K562 (cell line): ENCODE measurements at regions not wholly inside any gene's neighbourhood (a gene's known extent, or its start where the extent isn't known, plus 50 kb on each side); places are given as distances from the start of the nearest gene placed in this dataset.

ENCODE experiments used
- ARHGAP35 ChIP-seq: fragments of 450-650 bp; IDR thresholded peaks from 2 replicates; pipeline ENCODE4 v1.6.1; 2018; ENCODE audit not compliant: partially characterized antibody
- BRD4 ChIP-seq: fragments of 200-600 bp; sonication (generic); IDR thresholded peaks from 2 replicates; pipeline ENCODE4 v1.6.1; 2017; ENCODE audit warnings: inconsistent platforms
- CTCF ChIP-seq, 3 experiments: IDR thresholded peaks in 2 of 3; conservative IDR thresholded peaks in 1 of 3; 2 replicates each; pipeline ENCODE4 v1.5.1; 2011 to 2012; ENCODE audit warnings: low read length in 3 of 3, mild to moderate bottlenecking in 3 of 3, control low read depth in 2 of 3, improper control_type of control experiment in 1 of 3, inconsistent platforms in 1 of 3, low read depth in 1 of 3, mixed read lengths in 1 of 3, moderate library complexity in 1 of 3; ENCODE audit not compliant: insufficient read depth in 2 of 3
- FIP1L1 ChIP-seq: fragments of 200-400 bp; formaldehyde crosslinking; IDR thresholded peaks from 2 replicates; pipeline ENCODE4 v1.6.1; 2018; ENCODE audit warnings: mild to moderate bottlenecking, low read depth, low read length; ENCODE audit not compliant: poor library complexity, severe bottlenecking
- FOXA3 ChIP-seq, 2 experiments: fragments of 450-650 bp in 1 of 2; sonication (generic) in 1 of 2; formaldehyde crosslinking; IDR thresholded peaks in 1 of 2; conservative IDR thresholded peaks in 1 of 2; 2 replicates each; pipeline versions ENCODE4 v1.4.0 to v1.8.0; 2020 to 2022; ENCODE audit warnings: mild to moderate bottlenecking in 2 of 2, missing genetic modification reagents in 1 of 2
- GTF2F1 ChIP-seq: IDR thresholded peaks from 2 replicates; pipeline ENCODE4 v1.6.1; 2011; ENCODE audit warnings: low read depth, low read length, improper control_type of control experiment
- RAD51 ChIP-seq: fragments of 450-650 bp; IDR thresholded peaks from 2 replicates; pipeline ENCODE4 v1.7.1; 2016; ENCODE audit warnings: low read depth, mild to moderate bottlenecking, borderline replicate concordance
- RCOR1 ChIP-seq, 2 experiments: IDR thresholded peaks; 2 replicates each; pipeline ENCODE4 v1.6.1; 2012; ENCODE audit warnings: low read depth in 2 of 2, low read length in 2 of 2, borderline replicate concordance in 1 of 2, improper control_type of control experiment in 1 of 2
- TAF1 ChIP-seq: IDR thresholded peaks from 2 replicates; pipeline ENCODE4 v1.6.1; 2011; ENCODE audit warnings: mild to moderate bottlenecking, low read length, moderate library complexity; ENCODE audit not compliant: insufficient read depth, control insufficient read depth, severe bottlenecking; ENCODE audit errors: extremely low read depth
- ZNF232 ChIP-seq: sonication (generic); formaldehyde crosslinking; IDR thresholded peaks from 2 replicates; pipeline ENCODE4 v1.8.0; 2022; ENCODE audit warnings: mild to moderate bottlenecking, missing genetic modification reagents
- ZNF253 ChIP-seq: fragments of 250-450 bp; sonication (Bioruptor Pico); conservative IDR thresholded peaks from 2 replicates; pipeline ENCODE4 v1.6.1; 2021; ENCODE audit warnings: mild to moderate bottlenecking
- TF ChIP-seq, protein P1 (sequence below): sonication (generic); formaldehyde crosslinking; IDR thresholded peaks from 2 replicates; pipeline ENCODE4 v1.8.0; 2022; ENCODE audit warnings: missing genetic modification reagents, mild to moderate bottlenecking, borderline replicate concordance
- TF ChIP-seq, protein P2 (sequence below): fragments of 450-650 bp; IDR thresholded peaks from 2 replicates; pipeline ENCODE4 v1.6.1; 2016; ENCODE audit warnings: missing biosample characterization, missing genetic modification characterization
- TF ChIP-seq, protein P3 (sequence below): fragments of 200-600 bp; sonication (generic); IDR thresholded peaks from one replicate; pipeline ENCODE4 v1.6.1; 2012; ENCODE audit warnings: mild to moderate bottlenecking, low read depth, low read length, inconsistent platforms

DNA sequence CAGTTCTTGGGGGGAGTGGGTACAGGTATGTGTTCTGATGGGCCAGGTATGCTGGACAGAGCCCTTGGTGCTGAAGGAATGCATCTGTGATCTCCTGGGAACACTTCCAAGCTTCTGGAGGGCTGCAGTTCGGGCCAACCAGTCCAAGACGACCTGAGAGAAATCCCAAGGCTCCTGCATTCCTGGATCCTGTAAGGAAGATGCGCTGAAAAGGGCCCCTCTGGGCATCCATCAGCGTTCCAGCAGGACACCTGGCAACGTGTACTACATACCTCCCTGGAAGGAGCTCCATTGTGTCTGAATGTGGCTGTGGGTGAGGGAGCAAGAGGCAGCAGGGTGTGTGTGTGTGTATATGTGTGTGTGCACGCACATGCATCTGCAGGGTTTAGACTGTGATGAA, 144.7 kb downstream of the FAM43A start:
- TF ChIP-seq GTF2F1 (no peak), FOXA3 (CRISPR knock-in tag; conservative IDR thresholded peaks at IDR 0.05 in 1 of 2, IDR thresholded peaks at IDR 0.05 in 1 of 2) (no peak), RAD51 (no peak), ZNF232 (CRISPR knock-in tag) (no peak), CTCF (IDR thresholded peaks at IDR 0.05 in 2 of 3, conservative IDR thresholded peaks at IDR 0.05 in 1 of 3; ENCODE audit: insufficient read depth in 2 of 3, low read depth in 1 of 3, low read length in 3 of 3) (no peak), RCOR1 (IDR thresholded peaks at IDR 0.05; ENCODE audit: borderline replicate concordance in 1 of 2, low read depth in 2 of 2, low read length in 2 of 2) (no peak), ARHGAP35 (no peak), FIP1L1 (no peak), BRD4 (no peak), ZNF253 (no peak), TAF1 (no peak)
- TF ChIP-seq, protein P1, sequence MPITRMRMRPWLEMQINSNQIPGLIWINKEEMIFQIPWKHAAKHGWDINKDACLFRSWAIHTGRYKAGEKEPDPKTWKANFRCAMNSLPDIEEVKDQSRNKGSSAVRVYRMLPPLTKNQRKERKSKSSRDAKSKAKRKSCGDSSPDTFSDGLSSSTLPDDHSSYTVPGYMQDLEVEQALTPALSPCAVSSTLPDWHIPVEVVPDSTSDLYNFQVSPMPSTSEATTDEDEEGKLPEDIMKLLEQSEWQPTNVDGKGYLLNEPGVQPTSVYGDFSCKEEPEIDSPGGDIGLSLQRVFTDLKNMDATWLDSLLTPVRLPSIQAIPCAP (CRISPR knock-in tag) = no peak
- TF ChIP-seq, protein P2, sequence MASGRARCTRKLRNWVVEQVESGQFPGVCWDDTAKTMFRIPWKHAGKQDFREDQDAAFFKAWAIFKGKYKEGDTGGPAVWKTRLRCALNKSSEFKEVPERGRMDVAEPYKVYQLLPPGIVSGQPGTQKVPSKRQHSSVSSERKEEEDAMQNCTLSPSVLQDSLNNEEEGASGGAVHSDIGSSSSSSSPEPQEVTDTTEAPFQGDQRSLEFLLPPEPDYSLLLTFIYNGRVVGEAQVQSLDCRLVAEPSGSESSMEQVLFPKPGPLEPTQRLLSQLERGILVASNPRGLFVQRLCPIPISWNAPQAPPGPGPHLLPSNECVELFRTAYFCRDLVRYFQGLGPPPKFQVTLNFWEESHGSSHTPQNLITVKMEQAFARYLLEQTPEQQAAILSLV = no peak
- TF ChIP-seq, protein P3, sequence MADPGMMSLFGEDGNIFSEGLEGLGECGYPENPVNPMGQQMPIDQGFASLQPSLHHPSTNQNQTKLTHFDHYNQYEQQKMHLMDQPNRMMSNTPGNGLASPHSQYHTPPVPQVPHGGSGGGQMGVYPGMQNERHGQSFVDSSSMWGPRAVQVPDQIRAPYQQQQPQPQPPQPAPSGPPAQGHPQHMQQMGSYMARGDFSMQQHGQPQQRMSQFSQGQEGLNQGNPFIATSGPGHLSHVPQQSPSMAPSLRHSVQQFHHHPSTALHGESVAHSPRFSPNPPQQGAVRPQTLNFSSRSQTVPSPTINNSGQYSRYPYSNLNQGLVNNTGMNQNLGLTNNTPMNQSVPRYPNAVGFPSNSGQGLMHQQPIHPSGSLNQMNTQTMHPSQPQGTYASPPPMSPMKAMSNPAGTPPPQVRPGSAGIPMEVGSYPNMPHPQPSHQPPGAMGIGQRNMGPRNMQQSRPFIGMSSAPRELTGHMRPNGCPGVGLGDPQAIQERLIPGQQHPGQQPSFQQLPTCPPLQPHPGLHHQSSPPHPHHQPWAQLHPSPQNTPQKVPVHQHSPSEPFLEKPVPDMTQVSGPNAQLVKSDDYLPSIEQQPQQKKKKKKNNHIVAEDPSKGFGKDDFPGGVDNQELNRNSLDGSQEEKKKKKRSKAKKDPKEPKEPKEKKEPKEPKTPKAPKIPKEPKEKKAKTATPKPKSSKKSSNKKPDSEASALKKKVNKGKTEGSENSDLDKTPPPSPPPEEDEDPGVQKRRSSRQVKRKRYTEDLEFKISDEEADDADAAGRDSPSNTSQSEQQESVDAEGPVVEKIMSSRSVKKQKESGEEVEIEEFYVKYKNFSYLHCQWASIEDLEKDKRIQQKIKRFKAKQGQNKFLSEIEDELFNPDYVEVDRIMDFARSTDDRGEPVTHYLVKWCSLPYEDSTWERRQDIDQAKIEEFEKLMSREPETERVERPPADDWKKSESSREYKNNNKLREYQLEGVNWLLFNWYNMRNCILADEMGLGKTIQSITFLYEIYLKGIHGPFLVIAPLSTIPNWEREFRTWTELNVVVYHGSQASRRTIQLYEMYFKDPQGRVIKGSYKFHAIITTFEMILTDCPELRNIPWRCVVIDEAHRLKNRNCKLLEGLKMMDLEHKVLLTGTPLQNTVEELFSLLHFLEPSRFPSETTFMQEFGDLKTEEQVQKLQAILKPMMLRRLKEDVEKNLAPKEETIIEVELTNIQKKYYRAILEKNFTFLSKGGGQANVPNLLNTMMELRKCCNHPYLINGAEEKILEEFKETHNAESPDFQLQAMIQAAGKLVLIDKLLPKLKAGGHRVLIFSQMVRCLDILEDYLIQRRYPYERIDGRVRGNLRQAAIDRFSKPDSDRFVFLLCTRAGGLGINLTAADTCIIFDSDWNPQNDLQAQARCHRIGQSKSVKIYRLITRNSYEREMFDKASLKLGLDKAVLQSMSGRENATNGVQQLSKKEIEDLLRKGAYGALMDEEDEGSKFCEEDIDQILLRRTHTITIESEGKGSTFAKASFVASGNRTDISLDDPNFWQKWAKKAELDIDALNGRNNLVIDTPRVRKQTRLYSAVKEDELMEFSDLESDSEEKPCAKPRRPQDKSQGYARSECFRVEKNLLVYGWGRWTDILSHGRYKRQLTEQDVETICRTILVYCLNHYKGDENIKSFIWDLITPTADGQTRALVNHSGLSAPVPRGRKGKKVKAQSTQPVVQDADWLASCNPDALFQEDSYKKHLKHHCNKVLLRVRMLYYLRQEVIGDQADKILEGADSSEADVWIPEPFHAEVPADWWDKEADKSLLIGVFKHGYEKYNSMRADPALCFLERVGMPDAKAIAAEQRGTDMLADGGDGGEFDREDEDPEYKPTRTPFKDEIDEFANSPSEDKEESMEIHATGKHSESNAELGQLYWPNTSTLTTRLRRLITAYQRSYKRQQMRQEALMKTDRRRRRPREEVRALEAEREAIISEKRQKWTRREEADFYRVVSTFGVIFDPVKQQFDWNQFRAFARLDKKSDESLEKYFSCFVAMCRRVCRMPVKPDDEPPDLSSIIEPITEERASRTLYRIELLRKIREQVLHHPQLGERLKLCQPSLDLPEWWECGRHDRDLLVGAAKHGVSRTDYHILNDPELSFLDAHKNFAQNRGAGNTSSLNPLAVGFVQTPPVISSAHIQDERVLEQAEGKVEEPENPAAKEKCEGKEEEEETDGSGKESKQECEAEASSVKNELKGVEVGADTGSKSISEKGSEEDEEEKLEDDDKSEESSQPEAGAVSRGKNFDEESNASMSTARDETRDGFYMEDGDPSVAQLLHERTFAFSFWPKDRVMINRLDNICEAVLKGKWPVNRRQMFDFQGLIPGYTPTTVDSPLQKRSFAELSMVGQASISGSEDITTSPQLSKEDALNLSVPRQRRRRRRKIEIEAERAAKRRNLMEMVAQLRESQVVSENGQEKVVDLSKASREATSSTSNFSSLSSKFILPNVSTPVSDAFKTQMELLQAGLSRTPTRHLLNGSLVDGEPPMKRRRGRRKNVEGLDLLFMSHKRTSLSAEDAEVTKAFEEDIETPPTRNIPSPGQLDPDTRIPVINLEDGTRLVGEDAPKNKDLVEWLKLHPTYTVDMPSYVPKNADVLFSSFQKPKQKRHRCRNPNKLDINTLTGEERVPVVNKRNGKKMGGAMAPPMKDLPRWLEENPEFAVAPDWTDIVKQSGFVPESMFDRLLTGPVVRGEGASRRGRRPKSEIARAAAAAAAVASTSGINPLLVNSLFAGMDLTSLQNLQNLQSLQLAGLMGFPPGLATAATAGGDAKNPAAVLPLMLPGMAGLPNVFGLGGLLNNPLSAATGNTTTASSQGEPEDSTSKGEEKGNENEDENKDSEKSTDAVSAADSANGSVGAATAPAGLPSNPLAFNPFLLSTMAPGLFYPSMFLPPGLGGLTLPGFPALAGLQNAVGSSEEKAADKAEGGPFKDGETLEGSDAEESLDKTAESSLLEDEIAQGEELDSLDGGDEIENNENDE = no peak
